Gastroesophageal sphincter (tissue), 3 donors: ENCODE measurements at regions not wholly inside any gene's neighbourhood (a gene's known extent, or its start where the extent isn't known, plus 50 kb on each side); places are given as distances from the start of the nearest gene placed in this dataset.

ENCODE experiments used
- EP300 ChIP-seq: sonication (generic); formaldehyde crosslinking; IDR thresholded peaks from one replicate; pipeline ENCODE4 v1.6.1; 2017; ENCODE audit warnings: antibody characterized with exemption, mild to moderate bottlenecking
- TF ChIP-seq, protein P1 (sequence below), 4 experiments: fragments of 200-600 bp in 2 of 4; fragments of 450-650 bp in 2 of 4; sonication (generic) in 1 of 4; IDR thresholded peaks; one replicate each; pipeline ENCODE4 v1.5.1; 2017 to 2019; ENCODE audit warnings: antibody characterized with exemption in 4 of 4, mild to moderate bottlenecking in 2 of 4, moderate library complexity in 2 of 4

DNA sequence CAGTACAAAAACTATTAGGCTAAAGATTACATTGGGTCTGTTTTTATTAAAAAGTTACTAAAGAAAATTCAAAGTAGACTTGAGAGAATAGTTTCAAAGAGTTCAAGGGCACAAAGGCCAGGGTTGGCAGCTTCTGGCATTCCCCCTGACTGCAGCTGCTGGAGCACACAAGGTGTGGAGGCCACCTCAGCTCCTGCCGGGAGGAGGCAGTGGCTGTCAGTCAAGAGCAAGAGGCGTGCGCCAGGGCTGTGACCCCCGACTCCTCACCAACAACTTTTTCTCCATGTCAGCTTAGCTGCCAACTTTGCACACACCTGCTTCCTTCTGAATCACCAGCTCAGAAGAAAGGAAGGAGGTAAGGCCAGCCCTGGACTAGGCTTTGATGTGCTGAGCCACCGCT, 144.6 kb upstream of the PLXNA4 start:
- TF ChIP-seq, protein P1, sequence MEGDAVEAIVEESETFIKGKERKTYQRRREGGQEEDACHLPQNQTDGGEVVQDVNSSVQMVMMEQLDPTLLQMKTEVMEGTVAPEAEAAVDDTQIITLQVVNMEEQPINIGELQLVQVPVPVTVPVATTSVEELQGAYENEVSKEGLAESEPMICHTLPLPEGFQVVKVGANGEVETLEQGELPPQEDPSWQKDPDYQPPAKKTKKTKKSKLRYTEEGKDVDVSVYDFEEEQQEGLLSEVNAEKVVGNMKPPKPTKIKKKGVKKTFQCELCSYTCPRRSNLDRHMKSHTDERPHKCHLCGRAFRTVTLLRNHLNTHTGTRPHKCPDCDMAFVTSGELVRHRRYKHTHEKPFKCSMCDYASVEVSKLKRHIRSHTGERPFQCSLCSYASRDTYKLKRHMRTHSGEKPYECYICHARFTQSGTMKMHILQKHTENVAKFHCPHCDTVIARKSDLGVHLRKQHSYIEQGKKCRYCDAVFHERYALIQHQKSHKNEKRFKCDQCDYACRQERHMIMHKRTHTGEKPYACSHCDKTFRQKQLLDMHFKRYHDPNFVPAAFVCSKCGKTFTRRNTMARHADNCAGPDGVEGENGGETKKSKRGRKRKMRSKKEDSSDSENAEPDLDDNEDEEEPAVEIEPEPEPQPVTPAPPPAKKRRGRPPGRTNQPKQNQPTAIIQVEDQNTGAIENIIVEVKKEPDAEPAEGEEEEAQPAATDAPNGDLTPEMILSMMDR (IDR thresholded peaks at IDR 0.05), result no peak
- TF ChIP-seq EP300, result no peak
